HCEC 1CT (cell line): ENCODE measurements at regions not wholly inside any gene's neighbourhood (a gene's known extent, or its start where the extent isn't known, plus 50 kb on each side); places are given as distances from the start of the nearest gene placed in this dataset.
A peak's percentile ranks its signal among the peaks of the same experiment; 100 is the strongest.
"Not testable (repeated sequence)": the region's sequence is repeated elsewhere in the genome, so short reads cannot be mapped to it uniquely, and the experiment has no call there.

Experiments used
- DNase-seq: peaks from one replicate; pipeline ENCODE4 v3.0.0-alpha.2; 2017

DNA sequence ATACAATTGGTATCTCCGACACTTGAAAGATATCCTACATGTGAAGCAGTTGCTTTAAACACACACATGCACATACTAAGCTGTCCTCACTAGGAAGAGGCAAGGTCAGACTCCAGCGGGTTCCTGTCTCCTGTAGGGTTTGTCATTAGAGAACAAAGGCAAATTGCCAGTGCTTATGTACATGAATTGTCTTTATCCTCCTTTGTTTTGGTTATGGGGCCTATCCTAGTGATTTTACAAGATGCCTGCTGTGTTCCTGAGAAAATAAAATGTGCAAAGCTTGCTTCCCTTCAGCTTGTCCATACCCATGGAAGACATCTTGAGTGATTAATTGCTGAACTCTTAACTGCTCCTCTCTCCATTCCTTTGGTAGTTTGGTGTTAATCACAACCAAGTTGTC is 86.7 kb upstream of the SLC39A10 start:
- no peak for DNase-seq

DNA sequence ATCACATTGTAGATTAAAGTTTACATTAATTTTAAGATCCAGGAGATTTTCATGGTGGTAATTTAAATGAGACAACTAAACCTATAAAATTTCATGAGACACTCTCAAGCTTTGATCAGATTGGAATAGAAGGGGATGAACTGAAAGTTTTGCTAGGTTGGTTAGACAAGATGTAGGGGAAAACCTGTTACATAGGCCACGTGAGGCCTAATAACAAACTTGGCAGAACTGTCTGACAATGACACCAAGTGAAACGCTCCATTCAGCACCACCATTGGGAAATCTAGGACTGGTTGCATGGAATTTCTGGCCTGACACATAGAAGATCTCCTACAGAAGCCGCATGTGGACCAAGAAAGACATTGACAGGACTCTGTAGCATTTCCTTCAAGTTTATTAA is 87.8 kb upstream of the SLC39A10 start:
- no peak for DNase-seq

DNA sequence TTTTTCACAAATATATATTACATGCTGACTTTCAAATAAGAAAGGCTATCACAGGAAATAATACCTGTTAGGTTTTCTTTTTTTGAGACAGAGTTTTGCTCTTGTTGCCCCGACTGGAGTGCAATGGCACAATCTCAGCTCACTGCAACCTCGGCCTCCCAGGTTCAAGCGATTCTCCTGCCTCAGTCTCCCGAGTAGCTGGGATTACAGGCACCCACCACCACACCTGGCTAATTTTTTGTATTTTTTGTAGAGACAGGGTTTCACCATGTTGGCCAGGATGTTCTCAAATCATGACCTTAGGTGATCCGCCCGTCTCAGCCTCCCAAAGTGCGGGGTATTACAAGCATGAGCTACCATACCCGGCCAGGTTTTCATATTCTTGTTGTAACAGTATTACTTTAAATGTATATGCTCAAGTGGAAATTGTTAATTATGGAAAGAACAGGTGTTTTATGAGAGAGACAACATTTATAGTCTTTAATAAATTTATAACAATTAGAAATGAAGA is 92.3 kb upstream of the SLC39A10 start:
- DNase-seq: not testable (repeated sequence)

DNA sequence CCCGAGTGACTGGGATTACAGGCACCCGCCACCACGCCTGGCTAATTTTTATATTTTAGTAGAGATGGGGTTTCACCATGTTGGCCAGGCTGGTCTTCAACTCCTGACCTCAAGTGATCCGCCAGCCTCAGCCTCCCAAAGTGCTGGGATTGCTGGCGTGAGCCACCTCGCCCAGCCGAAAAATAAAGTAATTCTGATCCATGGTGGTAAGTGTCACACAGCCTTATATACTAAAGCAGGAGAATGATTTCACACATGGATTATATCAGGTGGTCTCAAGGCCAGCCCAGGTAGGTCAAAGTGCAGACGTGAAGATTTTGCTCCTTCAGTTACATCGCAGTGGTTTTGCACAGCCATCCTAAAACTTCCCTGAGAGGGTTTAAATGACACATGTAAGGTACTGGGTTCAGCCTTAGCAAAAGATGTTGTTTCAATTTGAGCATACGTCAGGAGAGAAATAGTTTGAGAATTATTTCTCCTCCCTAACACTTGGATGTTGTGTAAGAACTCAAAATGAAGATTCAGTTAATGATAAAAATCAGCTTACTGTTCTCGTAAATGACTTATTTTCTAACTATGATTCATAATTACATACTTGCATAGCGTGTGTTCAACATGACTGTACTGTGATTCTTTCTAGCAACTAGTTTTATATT is 93.0 kb upstream of the SLC39A10 start:
- DNase-seq: peak; percentile 93

GRCh38 chr2:195562570-195563566 is 94.2 kb upstream of the SLC39A10 start:
- no peak for DNase-seq

GRCh38 chr2:195561116-195561921 is 95.7 kb upstream of the SLC39A10 start:
- DNase-seq: peak; percentile 98

GRCh38 chr2:195560209-195560895 is 96.7 kb upstream of the SLC39A10 start:
- no peak for DNase-seq

DNA sequence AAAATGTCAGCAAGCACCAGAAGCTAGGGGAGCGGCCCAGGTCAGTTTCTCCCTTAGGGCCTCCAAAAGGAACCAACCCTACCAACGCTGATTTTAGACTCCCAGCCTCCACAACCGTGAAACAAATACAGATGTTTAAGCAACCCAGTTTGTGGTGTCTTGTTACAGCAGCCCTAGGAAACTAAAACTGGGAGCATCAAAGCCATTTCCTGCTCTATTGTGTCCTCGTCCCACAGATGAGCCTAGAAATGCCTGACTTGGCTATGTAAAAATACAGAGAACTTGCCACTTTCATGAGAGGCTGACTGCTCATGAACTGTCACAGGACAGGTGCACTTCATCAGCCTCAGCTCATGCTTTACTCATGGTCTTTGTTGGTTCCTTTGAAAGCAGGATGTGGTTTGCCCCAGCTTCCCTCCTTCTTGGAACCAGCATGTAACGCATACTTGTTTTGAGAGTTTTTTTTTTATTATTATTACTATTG is 97.6 kb upstream of the SLC39A10 start:
- DNase-seq: peak; percentile 98

DNA sequence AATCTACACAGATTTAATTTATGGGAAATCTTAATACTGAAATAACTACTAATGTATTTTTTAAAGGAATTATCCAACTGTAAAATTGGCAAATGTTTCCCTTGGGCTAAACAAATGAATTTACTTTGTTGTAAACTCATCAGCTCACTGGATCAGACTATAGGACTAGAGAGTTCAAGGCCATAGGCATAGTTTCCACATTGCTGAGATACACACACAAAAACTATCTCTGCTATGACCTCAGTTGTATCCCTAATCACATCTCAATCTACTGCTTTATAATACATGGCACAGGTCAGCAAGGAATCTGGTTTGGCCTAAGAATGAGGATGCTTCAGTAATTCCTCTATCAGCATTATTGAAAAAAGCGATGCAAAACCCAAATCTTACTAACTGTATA is 101.1 kb upstream of the SLC39A10 start:
- no peak for DNase-seq

DNA sequence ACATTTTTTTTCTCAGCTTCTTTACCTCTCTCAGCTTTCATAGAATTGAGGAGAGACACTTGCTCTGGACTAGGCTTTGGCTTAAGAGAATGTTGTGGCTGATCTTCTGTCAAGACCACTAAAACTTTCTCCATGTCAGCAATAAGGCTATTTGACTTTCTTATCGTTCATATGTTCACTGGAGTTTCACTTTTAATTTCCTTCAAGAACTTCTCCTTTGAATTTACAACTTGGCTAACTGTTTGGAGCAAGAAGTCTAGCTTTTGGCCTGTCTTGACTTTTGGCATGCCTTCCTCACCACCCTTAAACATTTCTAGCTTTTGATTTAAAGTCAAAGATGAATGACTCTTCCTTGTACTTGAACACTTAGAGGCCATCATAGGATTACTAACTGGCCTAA is 104.4 kb upstream of the SLC39A10 start:
- no peak for DNase-seq

DNA sequence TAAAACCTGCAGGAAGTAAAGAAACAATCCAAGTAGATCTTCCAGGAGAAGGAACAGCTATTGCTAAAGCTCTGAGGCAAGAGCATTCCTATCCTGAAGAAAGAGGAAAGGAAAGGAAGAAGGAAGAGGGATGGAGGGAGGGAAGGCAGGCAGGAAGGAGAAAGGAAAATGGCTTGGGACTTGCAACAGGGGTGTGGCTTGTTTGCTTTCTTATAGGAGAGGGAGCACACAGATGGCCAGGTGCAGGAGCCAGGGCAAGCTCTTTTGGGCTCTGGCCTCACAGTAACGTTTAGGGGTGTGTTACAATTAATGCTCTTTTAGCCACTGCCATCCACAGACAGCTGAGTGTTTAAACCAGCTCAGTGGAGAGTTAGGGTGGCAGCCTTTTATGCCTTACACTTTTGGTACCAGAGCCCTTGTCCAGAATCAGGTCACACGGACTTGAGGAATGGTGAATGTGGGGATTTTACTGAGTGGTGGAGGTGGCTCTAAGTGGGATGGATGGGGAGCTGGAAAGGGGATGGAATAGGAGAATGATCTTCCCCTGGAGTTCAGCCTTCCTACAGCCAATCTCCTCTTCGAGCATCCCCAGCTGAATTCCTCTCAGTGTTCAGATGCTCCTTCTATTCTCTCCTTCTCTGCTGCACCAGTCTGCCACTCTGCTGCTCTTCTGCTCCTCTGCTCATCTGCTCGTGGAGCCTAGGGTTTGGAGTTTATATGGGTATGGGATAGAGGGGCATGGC is 108.7 kb upstream of the SLC39A10 start:
- DNase-seq: no peak

DNA sequence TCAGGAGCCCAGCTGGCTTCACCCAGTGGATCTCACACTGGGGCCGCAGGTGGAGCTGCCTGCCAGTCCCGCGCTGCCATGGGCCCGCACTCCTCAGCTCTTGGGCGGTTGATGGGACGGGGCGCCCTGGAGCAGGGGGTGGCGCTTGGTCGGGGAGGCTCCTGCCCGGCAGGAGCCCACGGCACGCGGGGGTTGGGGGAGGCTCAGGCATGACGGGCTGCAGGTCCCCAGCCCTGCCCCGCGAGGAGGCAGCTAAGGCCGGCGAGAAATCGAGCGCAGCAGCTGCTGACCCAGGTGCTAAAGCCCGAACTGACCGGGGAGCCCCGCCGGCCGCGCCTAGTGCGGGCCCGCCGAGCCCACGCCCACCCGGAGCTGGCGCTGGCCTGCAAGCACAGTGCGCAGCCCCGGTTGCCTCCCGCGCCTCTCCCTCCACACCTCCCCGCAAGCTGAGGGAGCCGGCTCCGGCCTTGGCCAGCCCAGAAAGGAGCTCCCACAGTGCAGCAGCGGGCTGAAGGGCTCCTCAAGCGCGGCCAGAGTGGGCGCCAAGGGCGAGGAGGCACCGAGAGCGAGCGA is 109.7 kb upstream of the SLC39A10 start:
- DNase-seq: not testable (repeated sequence)

- DNase-seq: no peak
Measured at GRCh38 chr2:195545811-195546210, 111.2 kb upstream of the SLC39A10 start.

DNA sequence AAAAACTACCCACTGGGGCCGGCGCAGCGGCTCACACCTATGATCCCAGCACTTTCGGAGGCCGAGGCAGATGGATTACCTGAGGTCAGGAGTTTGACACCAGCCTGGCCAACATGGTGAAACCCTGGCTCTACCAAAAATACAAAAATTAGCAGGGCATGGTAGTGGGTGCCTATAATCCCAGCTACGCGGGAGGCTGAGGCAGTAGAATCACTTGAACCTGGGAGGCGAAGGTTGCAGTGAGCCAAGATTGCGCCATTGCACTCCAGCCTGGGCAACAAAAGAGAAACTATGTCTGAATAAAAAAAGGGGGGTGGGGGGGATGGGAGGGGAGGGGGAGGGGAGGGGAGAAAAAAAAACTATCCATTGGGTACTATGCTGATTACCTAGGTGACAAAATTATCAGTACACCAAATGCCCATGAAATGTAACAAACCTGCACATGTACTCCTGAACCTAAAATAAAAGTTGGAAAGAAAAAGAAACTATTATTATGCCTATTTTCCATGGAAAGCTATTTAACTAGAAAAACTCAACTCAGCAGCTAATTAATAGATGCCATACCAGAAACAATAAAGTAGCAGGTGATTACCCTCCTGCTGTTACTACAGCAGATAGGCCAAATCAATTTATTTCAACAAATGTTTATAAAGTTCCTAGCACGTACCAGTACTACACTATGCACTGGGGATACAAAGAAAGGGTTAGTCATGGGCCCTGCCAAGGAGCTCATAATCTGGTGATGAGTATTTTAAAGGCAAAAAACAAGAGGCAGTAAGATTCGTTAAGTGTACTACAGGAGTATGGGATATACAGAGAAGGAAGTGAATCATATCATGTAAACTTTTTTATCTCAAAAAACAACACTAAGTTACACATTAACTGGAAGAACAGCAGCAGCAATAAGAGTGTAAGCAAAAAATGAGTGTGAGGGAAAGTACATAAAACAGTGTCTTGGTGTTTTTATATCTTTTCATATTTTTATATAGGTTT is 112.8 kb upstream of the SLC39A10 start:
- peak; percentile 86 for DNase-seq

DNA sequence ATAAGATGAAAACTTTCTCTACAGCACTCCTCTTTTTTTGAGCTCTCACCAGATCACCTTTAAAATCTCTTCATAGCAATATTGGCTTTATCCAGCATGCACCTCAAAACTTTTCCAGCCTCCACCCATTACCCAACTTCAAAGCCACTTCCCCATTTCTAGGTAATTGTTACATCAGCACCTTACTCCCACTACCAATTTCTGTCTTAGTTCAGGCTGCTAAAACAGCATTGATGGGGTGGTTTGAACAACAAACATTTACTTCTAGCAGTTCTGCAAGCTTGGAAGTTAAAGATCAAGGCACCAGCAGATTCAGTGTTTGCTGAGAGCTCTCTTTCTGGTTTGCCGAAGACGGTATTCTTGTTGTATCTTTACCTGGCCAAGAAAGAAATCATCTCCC is 114.0 kb upstream of the SLC39A10 start:
- no peak for DNase-seq

- DNase-seq: no peak
Measured at GRCh38 chr2:195542067-195542466, 115.0 kb upstream of the SLC39A10 start.

DNA sequence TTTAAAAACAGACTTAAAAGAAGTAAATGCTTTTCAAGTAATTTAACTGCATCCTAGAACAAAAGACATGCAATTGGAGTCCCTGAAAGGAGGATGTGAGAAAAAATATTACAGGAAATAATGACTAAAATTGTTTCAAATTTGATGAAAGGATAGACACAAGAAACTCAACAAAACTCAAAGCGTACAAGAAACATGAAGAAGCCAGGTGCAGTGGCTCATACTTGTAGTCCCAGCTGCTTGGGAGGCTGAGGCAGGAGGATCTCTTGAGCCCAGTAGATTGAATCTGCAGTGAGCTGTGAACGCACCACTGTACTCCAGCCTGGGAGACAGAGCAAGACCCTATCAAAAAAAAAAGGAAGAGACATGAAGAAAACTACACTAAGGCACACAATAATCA is 118.1 kb upstream of the SLC39A10 start:
- no peak for DNase-seq

GRCh38 chr2:195537811-195538210 is 119.2 kb upstream of the SLC39A10 start:
- DNase-seq: no peak

- DNase-seq: no peak
Measured at GRCh38 chr2:195536906-195537305, 120.1 kb upstream of the SLC39A10 start.
